DMS53 treated with DMSO at 0.1 percent for 48 hours (cell line): ENCODE measurements at regions not wholly inside any gene's neighbourhood (a gene's known extent, or its start where the extent isn't known, plus 50 kb on each side); places are given as distances from the start of the nearest gene placed in this dataset.
A peak's percentile ranks its signal among the peaks of the same experiment; 100 is the strongest.

Experiments used
- DNase-seq: peaks from one replicate; lab custom pipeline; 2025; ENCODE audit not compliant: unreplicated experiment; lab: John Stamatoyannopoulos, UW

GRCh38 chr1:213828867-213829266 lies 158.9 kb upstream of the PROX1 start:
- DNase-seq, result no peak

GRCh38 chr1:213829780-213830179 lies 158.0 kb upstream of the PROX1 start:
- no peak for DNase-seq

GRCh38 chr1:213830371-213830770 lies 157.4 kb upstream of the PROX1 start:
- no peak for DNase-seq

- no peak for DNase-seq
These were observed 147.2 kb upstream of the PROX1 start for GRCh38 chr1:213840575-213840974.

- DNase-seq, result no peak
These were observed 143.1 kb upstream of the PROX1 start for GRCh38 chr1:213844632-213845031.

- DNase-seq, result no peak
These were observed 135.7 kb upstream of the PROX1 start for GRCh38 chr1:213852107-213852506.

GRCh38 chr1:213858581-213858980 lies 129.2 kb upstream of the PROX1 start:
- peak; percentile 7 for DNase-seq

- DNase-seq, result no peak
These were observed 125.9 kb upstream of the PROX1 start for GRCh38 chr1:213861841-213862240.

- DNase-seq, result no peak
These were observed 123.7 kb upstream of the PROX1 start for GRCh38 chr1:213864091-213864490.

- DNase-seq, result no peak
These were observed 119.3 kb upstream of the PROX1 start for GRCh38 chr1:213868482-213868881.

GRCh38 chr1:213871179-213871578 lies 116.6 kb upstream of the PROX1 start:
- no peak for DNase-seq

GRCh38 chr1:213874789-213875188 lies 113.0 kb upstream of the PROX1 start:
- no peak for DNase-seq

GRCh38 chr1:213876531-213876930 lies 111.2 kb upstream of the PROX1 start:
- DNase-seq, result no peak

GRCh38 chr1:213883618-213884017 lies 104.2 kb upstream of the PROX1 start:
- no peak for DNase-seq

GRCh38 chr1:213884402-213884801 lies 103.4 kb upstream of the PROX1 start:
- DNase-seq, result no peak

- no peak for DNase-seq
These were observed 102.8 kb upstream of the PROX1 start for GRCh38 chr1:213884942-213885341.

- DNase-seq, result no peak
These were observed 99.9 kb upstream of the PROX1 start for GRCh38 chr1:213887842-213888241.

- DNase-seq, result no peak
These were observed 95.5 kb upstream of the PROX1 start for GRCh38 chr1:213891989-213892902.

GRCh38 chr1:213898684-213899083 lies 89.1 kb upstream of the PROX1 start:
- no peak for DNase-seq

GRCh38 chr1:213899413-213899812 lies 88.4 kb upstream of the PROX1 start:
- DNase-seq, result no peak

GRCh38 chr1:213905344-213905743 lies 82.4 kb upstream of the PROX1 start:
- DNase-seq, result no peak

- DNase-seq, result no peak
These were observed 79.3 kb upstream of the PROX1 start for GRCh38 chr1:213908521-213908920.

GRCh38 chr1:213914392-213914791 lies 73.4 kb upstream of the PROX1 start:
- no peak for DNase-seq
